Esophagus muscularis mucosa (tissue), 4 donors: ENCODE measurements at regions not wholly inside any gene's neighbourhood (a gene's known extent, or its start where the extent isn't known, plus 50 kb on each side); places are given as distances from the start of the nearest gene placed in this dataset.

Experiments used
- EP300 ChIP-seq: sonication (generic); formaldehyde crosslinking; IDR thresholded peaks from one replicate; pipeline ENCODE4 v1.6.1; 2017; ENCODE audit warnings: antibody characterized with exemption
- POLR2A ChIP-seq: fragments of 450-650 bp; IDR thresholded peaks from one replicate; pipeline ENCODE4 v1.6.1; 2017; ENCODE audit warnings: antibody characterized with exemption, moderate library complexity, mild to moderate bottlenecking, low read depth
- TF ChIP-seq, protein P1 (sequence below), 3 experiments: fragments of 200-600 bp in 2 of 3; fragments of 450-650 bp in 1 of 3; sonication (generic) in 2 of 3; IDR thresholded peaks; one replicate each; pipeline ENCODE4 v1.5.1; 2017 to 2019; ENCODE audit warnings: antibody characterized with exemption in 3 of 3, mild to moderate bottlenecking in 2 of 3, moderate library complexity in 1 of 3

GRCh38 chr2:220296174-220296573 is 668.7 kb downstream of the SLC4A3 start:
- TF ChIP-seq, protein P1, sequence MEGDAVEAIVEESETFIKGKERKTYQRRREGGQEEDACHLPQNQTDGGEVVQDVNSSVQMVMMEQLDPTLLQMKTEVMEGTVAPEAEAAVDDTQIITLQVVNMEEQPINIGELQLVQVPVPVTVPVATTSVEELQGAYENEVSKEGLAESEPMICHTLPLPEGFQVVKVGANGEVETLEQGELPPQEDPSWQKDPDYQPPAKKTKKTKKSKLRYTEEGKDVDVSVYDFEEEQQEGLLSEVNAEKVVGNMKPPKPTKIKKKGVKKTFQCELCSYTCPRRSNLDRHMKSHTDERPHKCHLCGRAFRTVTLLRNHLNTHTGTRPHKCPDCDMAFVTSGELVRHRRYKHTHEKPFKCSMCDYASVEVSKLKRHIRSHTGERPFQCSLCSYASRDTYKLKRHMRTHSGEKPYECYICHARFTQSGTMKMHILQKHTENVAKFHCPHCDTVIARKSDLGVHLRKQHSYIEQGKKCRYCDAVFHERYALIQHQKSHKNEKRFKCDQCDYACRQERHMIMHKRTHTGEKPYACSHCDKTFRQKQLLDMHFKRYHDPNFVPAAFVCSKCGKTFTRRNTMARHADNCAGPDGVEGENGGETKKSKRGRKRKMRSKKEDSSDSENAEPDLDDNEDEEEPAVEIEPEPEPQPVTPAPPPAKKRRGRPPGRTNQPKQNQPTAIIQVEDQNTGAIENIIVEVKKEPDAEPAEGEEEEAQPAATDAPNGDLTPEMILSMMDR (IDR thresholded peaks at IDR 0.05): no peak
- no peak for TF ChIP-seq POLR2A
- TF ChIP-seq EP300: no peak
